OCI-LY1 (cell line): ENCODE measurements at regions not wholly inside any gene's neighbourhood (a gene's known extent, or its start where the extent isn't known, plus 50 kb on each side); places are given as distances from the start of the nearest gene placed in this dataset.

Experiments
- H2AFZ ChIP-seq: fragments of 200-600 bp; sonication (generic), shearing (Covaris generic); 2 replicates; pipeline ENCODE4 v1.6.0; 2014; ENCODE audit warnings: antibody characterized with exemption, mild to moderate bottlenecking, low read length
- H3F3A ChIP-seq: fragments of 200-600 bp; sonication (generic), shearing (Covaris generic); 2 replicates; pipeline ENCODE4 v1.6.0; 2014; ENCODE audit warnings: mild to moderate bottlenecking, antibody characterized with exemption, low read length, moderate library complexity; ENCODE audit not compliant: insufficient read depth
- H3K27ac ChIP-seq: fragments of 200-600 bp; sonication (generic); 2 replicates; pipeline ENCODE4 v1.5.1; 2014; ENCODE audit warnings: low read length, mixed run types, mild to moderate bottlenecking, low read depth; ENCODE audit not compliant: poor library complexity, severe bottlenecking
- H3K27me3 ChIP-seq: fragments of 200-600 bp; sonication (generic); 2 replicates; pipeline ENCODE4 v1.6.0; 2014; ENCODE audit warnings: antibody characterized with exemption, mild to moderate bottlenecking, low read length, moderate library complexity; ENCODE audit not compliant: insufficient read depth
- H3K36me3 ChIP-seq: fragments of 200-600 bp; sonication (generic); 2 replicates; pipeline ENCODE4 v1.6.1; 2014; ENCODE audit warnings: mild to moderate bottlenecking, antibody characterized with exemption, low read length, moderate library complexity, mixed read lengths; ENCODE audit not compliant: insufficient read depth
- H3K4me1 ChIP-seq: fragments of 200-600 bp; sonication (generic); 2 replicates; pipeline ENCODE4 v1.5.1; 2014; ENCODE audit warnings: mild to moderate bottlenecking, low read length, moderate library complexity; ENCODE audit not compliant: insufficient read depth, severe bottlenecking
- H3K4me2 ChIP-seq: fragments of 200-600 bp; sonication (generic), shearing (Covaris generic); 2 replicates; pipeline ENCODE4 v1.6.1; 2014; ENCODE audit warnings: low read length
- H3K4me3 ChIP-seq: fragments of 200-600 bp; sonication (generic); 2 replicates; pipeline ENCODE4 v1.5.1; 2014; ENCODE audit warnings: low read length, low read depth, mild to moderate bottlenecking, mixed read lengths; ENCODE audit not compliant: poor library complexity, severe bottlenecking
- H3K79me2 ChIP-seq: fragments of 200-600 bp; shearing (Covaris generic); 2 replicates; pipeline ENCODE4 v1.6.1; 2016; ENCODE audit warnings: mixed run types, low read length, mixed read lengths; ENCODE audit not compliant: insufficient read depth
- H3K9ac ChIP-seq: fragments of 200-600 bp; sonication (generic), shearing (Covaris generic); 2 replicates; pipeline ENCODE4 v1.6.1; 2014; ENCODE audit warnings: mild to moderate bottlenecking, low read length, mixed read lengths
- H3K9me2 ChIP-seq: fragments of 200-600 bp; sonication (generic), shearing (Covaris generic); 2 replicates; pipeline ENCODE4 v1.6.1; 2014; ENCODE audit warnings: low read depth, mild to moderate bottlenecking, low read length, mixed read lengths
- H3K9me3 ChIP-seq: fragments of 200-600 bp; shearing (Covaris generic); 2 replicates; pipeline ENCODE4 v1.6.1; 2014; ENCODE audit warnings: low read length, mixed read lengths
- H4K20me1 ChIP-seq: fragments of 200-600 bp; sonication (generic), shearing (Covaris generic); 2 replicates; pipeline ENCODE4 v1.6.0; 2016; ENCODE audit warnings: mild to moderate bottlenecking, low read length; ENCODE audit not compliant: insufficient read depth
- EZH2 ChIP-seq: fragments of 200-600 bp; sonication (generic), shearing (Covaris generic); IDR thresholded peaks from 2 replicates; pipeline ENCODE4 v1.8.0; 2017; ENCODE audit warnings: borderline replicate concordance, mixed run types, mild to moderate bottlenecking, antibody characterized with exemption, low read length, moderate library complexity, mixed read lengths
- TF ChIP-seq, protein P1 (sequence below): fragments of 200-600 bp; sonication (generic), shearing (Covaris generic); IDR thresholded peaks from 2 replicates; pipeline ENCODE4 v1.5.1; 2017; ENCODE audit warnings: mild to moderate bottlenecking, antibody characterized with exemption, low read length, moderate library complexity, mixed read lengths

DNA sequence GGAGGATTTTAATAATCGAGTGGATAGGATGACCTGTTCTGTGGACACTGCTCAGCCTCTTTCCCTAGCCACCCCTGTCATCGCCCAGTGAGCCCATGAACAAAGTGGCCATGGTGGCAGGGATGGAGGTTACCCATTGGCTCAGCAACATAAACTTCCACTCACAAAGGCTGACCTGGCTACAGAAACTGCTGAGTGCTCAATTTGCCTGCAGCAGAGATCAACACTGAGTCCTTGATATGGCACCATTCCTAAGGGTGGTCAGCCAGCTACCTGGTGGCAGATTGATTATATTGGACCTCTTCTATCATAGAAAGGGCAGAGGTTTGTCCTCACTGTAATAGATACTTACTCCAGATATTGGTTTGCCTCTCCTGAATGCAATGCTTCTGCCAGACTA is 465.4 kb upstream of the FBXO33 start:
- Histone ChIP-seq H3K9me3 (no peaks in the 10 kb centered on the region), H3K4me1 (no peaks in the 10 kb centered on the region), H3K36me3 (no peaks in the 10 kb centered on the region), H3K27me3 (no peaks in the 10 kb centered on the region), H3F3A (no peaks in the 10 kb centered on the region), H3K9me2 (no peaks in the 10 kb centered on the region), H3K4me3 (no peak overlapping the region), H3K79me2 (no peaks in the 10 kb centered on the region), H3K4me2 (no peak overlapping the region), H2AFZ (no peak overlapping the region), H3K27ac (no peak overlapping the region), H4K20me1 (no peaks in the 10 kb centered on the region), H3K9ac (no peak overlapping the region)
- TF ChIP-seq, protein P1, sequence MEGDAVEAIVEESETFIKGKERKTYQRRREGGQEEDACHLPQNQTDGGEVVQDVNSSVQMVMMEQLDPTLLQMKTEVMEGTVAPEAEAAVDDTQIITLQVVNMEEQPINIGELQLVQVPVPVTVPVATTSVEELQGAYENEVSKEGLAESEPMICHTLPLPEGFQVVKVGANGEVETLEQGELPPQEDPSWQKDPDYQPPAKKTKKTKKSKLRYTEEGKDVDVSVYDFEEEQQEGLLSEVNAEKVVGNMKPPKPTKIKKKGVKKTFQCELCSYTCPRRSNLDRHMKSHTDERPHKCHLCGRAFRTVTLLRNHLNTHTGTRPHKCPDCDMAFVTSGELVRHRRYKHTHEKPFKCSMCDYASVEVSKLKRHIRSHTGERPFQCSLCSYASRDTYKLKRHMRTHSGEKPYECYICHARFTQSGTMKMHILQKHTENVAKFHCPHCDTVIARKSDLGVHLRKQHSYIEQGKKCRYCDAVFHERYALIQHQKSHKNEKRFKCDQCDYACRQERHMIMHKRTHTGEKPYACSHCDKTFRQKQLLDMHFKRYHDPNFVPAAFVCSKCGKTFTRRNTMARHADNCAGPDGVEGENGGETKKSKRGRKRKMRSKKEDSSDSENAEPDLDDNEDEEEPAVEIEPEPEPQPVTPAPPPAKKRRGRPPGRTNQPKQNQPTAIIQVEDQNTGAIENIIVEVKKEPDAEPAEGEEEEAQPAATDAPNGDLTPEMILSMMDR = no peak
- TF ChIP-seq EZH2 = no peak

DNA sequence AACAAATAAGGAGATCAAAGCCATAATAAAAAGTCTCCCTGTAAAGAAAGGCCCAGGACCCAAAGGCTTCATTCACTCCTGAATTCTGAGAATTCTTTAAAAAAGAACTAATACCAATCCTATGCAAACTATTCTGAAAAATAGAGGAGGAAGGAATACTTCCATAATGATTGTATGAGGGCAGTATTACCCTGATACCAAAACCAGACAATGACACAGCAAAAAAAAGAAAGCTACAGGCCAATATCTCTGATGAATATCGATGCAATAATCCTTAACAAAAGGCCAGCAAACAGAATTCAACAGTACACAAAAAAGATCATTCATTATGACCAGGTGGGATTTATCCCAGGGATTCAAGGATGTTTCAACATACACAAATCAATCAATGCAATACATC is 457.8 kb upstream of the FBXO33 start:
- TF ChIP-seq EZH2 = no peak
- TF ChIP-seq, protein P1 = no peak
- Histone ChIP-seq H3F3A (no peaks in the 10 kb centered on the region), H3K27ac (no peak overlapping the region), H3K4me2 (no peak overlapping the region), H3K9me2 (no peaks in the 10 kb centered on the region), H3K36me3 (no peaks in the 10 kb centered on the region), H3K27me3 (no peaks in the 10 kb centered on the region), H3K9me3 (peaks cover 3% of the 10 kb centered on the region), H3K9ac (no peak overlapping the region), H4K20me1 (no peaks in the 10 kb centered on the region), H3K4me3 (no peak overlapping the region), H3K79me2 (no peaks in the 10 kb centered on the region), H2AFZ (no peak overlapping the region), H3K4me1 (no peaks in the 10 kb centered on the region)

DNA sequence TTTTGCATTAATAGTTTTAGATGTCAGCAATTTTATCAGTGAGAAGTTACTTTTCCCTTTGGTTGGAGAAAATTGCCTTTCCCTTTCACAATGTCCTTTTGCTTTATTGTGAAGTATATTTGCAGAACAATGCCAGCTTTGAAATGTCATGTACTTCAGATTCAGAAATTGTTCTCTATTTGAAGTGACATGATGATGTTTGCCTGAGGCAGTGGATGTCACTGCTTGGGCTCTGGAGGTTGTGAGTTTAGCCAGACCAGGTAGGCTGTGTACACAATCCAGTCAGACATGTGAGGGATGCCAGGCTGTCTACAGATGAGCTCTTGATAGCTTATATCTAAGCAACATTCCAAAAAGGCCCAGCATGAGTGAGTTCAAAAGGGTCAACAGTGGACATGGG is 451.9 kb upstream of the FBXO33 start:
- Histone ChIP-seq H3K79me2 (no peaks in the 10 kb centered on the region), H3K9ac (no peak overlapping the region), H2AFZ (no peak overlapping the region), H3K27ac (no peak overlapping the region), H3K9me2 (no peaks in the 10 kb centered on the region), H3K36me3 (no peaks in the 10 kb centered on the region), H3K4me3 (no peak overlapping the region), H3K4me1 (no peaks in the 10 kb centered on the region), H3K27me3 (no peaks in the 10 kb centered on the region), H3F3A (no peaks in the 10 kb centered on the region), H3K9me3 (no peaks in the 10 kb centered on the region; the same call in 1 of the 2 replicates), H4K20me1 (no peaks in the 10 kb centered on the region), H3K4me2 (no peak overlapping the region)
- TF ChIP-seq EZH2 = no peak
- TF ChIP-seq, protein P1 = no peak
